HG03108 (cell line): ENCODE measurements at regions not wholly inside any gene's neighbourhood (a gene's known extent, or its start where the extent isn't known, plus 50 kb on each side); places are given as distances from the start of the nearest gene placed in this dataset.

Experiments used
- ATAC-seq: cut with Tn5 transposase; IDR thresholded peaks from one replicate; pipeline ENCODE4 v1.9.1; 2021; ENCODE audit warnings: moderate library complexity; ENCODE audit not compliant: unreplicated experiment

DNA sequence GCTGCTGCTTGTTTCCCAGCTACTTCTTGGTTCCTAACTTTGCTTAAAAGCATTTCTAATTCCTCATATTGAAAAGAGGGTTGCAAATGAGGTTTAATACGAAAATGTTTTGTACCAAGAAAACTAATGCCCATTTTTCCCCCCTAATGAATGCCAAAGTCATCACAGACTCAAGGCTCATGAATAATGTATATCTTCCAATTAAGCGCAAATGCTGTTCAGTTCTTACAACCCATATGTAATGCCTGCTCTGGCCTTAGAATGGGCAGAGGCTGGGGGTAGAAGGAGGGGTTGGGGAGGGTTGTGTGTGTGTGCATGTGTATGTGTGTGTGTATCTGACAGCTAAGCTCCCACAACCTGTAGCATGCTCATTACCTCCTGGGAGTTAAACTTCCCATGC, 901.7 kb downstream of the KCNMA1 start:
- no peak for ATAC-seq

DNA sequence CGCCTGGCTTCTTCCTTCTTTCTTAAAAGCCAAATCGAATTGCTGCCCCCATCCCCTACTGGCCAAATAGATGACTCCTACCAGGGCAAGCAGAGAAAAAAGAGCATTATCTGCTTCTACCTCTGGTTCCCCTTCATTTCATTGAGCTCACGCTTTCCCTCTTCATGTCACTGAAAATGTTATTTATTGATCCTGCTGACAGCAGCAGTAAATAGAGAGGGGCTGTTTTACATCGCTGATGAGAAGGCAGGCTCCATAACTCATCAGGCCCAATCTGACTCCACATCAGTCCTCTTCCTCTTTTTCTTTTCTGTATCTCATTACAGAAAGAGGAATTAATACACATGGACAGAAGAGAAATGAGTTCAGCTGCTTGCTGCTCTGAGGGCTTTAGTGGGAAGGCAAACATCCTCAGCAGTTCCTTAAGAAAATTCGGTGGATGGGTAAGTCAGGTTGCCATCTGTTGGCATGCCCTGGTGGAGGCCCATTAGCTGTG, 904.1 kb downstream of the KCNMA1 start:
- ATAC-seq, result no peak

DNA sequence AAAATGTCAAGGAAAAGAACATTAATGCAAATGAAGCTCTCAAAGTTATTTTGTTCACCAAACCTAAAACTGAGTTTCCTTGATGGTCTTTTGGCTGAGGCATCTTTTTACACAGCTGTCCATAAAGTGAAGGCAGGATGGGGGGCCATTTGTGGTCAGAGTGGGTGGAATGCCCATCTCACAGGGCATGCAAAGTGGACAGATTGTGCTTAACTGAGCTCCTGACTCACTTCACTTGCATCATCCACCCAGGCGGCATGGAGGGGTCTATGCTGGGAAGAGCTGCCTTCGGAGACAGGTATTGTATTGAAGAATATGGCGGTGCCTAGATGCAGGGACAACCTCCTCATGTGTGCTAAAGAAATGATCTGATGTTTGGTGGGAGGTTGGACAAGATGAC, 905.3 kb downstream of the KCNMA1 start:
- no peak for ATAC-seq

- ATAC-seq, result no peak
Observed at GRCh38 chr10:76729841-76730487, 907.6 kb downstream of the KCNMA1 start.

GRCh38 chr10:76729346-76729745, 908.3 kb downstream of the KCNMA1 start:
- no peak for ATAC-seq

DNA sequence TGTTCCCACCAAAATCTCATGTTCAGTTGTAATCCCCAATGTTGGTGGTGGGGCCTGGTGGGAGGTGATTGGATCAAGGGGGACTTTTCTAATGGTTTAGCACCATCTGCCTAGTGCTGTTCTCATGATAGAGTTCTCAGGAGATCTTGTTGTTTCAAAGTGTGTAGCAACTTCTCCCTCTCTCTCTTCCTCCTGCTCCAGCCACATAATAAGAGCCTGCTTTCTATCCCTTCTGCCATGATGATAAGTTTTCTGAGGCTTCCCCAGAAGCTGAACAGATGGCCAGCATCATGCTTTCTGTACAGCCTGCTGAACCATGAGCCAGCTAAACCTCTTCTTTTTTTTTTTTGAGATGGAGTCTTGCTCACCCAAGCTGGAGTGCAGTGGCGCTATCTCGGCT, 910.6 kb downstream of the KCNMA1 start:
- no peak for ATAC-seq

DNA sequence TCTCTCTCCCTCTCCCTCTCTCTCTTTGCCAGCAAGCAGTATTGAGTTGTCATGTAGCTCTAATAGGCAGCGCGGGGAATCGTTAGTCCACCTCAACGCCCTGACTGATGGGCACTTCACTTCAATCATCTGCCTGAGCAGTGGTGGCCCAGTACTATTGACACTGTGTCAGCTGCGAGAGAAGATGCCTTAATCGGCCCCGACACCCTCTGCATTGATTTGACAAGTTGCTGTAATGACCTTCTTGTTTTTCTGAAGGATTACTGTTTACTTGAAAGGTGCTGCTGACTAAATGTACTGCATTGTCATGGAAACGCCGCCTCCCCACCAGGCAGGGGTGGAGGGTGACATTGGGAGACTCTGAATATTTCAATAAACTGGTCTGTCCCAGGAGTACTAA, 913.8 kb downstream of the KCNMA1 start:
- no peak for ATAC-seq

DNA sequence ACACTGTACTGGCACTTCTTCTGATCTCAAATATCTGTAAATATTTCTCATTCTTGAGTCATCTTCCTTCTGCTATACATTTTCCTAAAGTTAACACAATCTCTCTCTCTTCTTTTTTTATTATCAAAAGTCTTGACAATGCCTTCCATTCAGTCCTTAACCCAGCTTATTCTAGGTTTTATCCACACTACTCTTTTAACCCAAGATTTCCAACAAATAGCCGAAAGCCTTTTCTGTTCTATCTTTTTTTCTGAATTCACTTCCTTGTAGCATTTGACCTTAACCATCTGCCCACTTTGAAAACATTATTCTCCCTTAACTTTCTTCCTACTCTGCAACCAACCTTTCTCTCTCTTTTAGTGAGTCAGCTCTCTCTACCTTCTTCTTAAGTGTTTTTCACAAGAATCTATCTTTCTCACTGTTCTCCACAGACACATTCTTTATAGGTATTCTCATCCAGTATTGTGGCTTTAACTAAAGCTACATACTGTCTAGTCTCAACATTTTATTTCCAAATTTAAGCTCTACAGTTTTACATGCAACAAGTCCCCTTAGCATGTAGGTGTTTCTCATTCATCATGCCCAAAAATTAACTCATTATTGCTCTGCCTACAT, 915.6 kb downstream of the KCNMA1 start:
- ATAC-seq, result no peak

DNA sequence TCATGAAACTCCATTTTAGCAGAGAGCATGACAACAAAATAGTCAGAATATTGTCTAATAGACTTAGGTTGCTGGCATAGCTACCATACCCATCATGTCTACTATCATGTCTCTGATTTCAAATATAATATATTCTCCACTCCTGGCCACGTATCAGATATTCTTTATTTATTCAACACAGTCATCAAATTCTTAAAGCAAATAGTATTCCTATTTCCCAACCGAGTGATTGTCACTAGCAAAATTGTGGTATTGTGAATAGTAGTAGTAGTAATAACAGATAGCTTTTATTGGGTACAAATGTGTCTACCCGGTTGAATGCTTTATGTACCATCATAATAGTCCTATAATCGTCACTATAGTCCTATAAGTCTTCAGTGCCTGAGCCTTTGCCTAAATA, 918.6 kb downstream of the KCNMA1 start:
- no peak for ATAC-seq

GRCh38 chr10:76717141-76717540, 920.5 kb downstream of the KCNMA1 start:
- no peak for ATAC-seq

GRCh38 chr10:76711222-76711997, 926.2 kb downstream of the KCNMA1 start:
- ATAC-seq, result no peak

DNA sequence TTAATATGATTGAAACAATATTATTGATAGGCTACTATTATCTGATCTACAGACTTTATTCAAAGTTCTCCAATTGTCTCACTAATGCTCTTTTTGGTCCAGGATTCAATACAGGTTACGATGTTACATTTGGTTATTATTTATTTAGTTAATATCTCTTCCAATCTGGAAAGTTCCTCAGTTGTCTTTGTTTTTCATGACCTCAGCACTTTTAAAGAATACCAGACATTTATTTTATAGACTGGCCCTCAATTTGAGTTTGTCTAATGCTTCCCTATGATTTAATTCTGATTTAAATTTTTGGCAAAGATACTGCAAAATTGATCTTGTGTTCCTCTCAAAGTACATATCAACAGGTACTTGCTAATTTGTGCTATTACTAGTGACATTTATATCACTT, 937.4 kb downstream of the KCNMA1 start:
- no peak for ATAC-seq

DNA sequence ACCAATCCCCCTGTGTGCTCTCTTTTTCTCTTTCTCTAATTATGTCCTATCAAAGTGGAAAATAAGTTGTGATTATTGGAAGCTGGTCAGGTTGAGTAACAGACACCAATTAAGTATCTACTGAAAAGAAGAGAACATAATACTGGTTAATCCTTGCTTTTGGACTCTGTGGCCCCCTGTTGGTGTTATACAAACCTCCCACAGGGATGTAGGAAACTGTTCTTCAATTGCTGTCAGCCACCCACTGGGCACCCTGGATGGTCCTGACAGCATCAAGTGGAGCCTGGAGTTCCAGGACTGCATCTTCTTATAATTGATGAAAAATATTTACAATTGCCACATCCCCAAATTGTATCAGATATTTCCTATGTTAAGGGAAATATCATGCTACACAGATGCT, 939.7 kb downstream of the KCNMA1 start:
- ATAC-seq, result no peak

DNA sequence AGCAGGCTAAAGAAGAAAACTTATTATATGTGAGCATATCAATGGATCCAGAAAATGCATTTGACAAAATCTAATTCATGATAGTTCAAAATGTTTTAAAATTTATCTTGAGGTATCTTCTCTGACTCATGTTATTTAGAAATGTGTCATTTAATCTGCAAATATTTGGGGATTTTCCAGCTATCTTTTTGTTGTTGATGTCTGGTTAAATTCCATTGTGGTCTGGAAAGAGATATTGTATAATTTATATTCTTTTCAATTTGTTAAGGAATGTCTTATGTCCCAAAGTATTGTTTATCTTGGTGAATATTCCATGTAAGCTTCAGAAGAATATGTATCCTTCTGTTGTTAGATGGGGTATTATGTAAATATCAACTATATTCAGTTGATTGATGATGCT, 942.5 kb downstream of the KCNMA1 start:
- no peak for ATAC-seq

DNA sequence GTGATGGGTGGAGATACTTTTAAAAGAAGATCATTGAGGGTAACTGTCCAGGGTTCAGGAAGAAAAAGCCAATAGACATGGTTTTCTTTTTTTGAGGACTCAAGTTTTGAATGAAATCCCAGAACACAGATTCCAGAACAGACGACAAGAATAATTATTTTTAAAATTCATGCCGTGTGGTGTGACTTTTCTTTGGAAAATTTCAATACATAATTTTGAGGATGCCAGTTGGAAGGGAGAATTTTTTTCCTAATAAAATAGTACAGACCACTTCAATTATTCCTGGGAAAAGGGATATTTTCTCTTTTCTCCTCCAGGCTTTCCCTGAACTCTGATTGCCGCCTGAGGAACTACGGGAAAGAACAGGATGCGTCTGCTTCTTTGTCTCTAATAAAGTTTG, 951.4 kb downstream of the KCNMA1 start:
- ATAC-seq, result no peak

- no peak for ATAC-seq
Observed at GRCh38 chr10:76684968-76685367, 952.6 kb downstream of the KCNMA1 start.

- ATAC-seq, result no peak
Observed at GRCh38 chr10:76681153-76681552, 956.5 kb downstream of the KCNMA1 start.

DNA sequence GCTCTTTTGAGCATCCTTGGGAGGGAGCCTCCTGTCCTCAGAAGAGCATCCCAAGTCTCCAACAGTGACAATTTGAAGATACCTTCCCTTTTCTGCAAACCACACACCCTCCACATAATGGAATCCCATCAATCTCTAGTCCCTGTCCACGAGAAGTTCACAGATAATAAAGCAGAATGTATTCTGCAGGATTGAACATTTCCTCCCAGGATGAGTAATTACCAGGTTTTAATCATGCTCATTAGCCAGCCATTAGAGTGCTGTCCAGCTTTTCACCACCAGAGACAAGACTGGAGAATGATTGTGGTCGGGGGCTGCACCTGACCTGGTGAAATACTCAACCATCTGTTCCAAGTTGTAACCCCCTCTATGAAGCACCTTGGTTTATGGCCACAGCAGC, 958.6 kb downstream of the KCNMA1 start:
- ATAC-seq, result no peak

GRCh38 chr10:76675951-76676587, 961.5 kb downstream of the KCNMA1 start:
- no peak for ATAC-seq

GRCh38 chr10:76675561-76675950, 962.1 kb downstream of the KCNMA1 start:
- ATAC-seq, result no peak
